ENCODE measurements at regions not wholly inside any gene's neighbourhood (a gene's known extent, or its start where the extent isn't known, plus 50 kb on each side); places are given as distances from the start of the nearest gene placed in this dataset.

DNA sequence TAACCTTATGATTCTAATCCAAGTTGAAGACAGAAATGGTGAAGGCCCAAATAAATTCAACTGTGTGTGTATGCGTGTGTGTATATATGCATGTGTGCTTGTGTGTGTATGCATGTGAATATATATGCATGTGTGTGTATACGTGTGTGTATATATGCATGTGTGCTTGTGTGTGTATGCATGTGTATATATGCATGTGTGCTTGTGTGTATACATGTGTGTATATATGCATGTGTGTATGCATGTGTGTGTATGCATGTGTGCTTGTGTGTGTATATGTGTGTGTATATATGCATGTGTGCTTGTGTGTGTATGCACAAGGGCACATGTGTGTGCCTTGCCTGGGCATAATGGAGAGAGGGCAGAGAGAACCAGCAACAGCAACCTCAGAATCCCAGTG, 184.7 kb upstream of the PLPP4 start:
- no peak for DNase-seq (ENCODE audit: low read depth in 3 of 3, low spot score in 2 of 3)

DNA sequence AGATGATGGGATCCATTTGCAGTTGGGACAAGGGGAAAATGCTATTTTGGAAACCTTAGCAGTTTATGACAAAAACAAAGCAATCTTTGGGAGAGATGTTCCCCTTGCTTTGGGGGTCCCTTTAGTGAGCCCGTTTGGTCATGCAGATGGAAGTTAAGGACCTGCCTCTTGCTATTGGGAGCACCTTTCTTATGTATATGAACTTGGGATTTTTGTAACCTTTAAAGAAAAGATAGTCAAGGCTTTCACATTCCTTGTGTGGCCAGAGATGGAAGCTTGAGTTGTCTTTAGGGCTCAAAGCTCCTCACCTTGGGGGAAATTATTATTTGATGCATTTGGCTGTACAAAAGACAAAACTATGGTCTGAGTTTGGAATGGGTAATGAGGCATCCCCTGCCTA, 179.0 kb upstream of the PLPP4 start:
- no peak for DNase-seq (ENCODE audit: low read depth in 3 of 3, low spot score in 2 of 3)

DNA sequence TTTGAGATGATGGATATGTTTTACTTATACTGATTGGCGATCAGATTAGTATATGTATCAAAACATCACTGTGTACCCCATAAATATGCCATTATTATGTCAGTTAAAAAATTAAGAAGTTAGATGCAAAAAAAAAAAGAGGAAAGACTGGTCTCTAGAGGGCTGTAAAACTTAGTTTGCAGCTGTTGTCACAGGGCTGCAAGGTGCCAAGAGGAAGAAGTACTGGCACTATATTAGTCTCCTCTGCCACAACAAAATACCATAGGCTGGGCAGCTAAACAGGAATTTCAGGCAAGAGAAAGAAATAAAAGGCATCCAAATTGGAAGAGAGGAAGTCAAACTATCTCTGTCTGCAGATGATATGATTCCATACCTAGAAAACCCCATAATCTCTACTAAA, 177.8 kb upstream of the PLPP4 start:
- no peak for DNase-seq (ENCODE audit: low read depth in 3 of 3, low spot score in 2 of 3)

DNA sequence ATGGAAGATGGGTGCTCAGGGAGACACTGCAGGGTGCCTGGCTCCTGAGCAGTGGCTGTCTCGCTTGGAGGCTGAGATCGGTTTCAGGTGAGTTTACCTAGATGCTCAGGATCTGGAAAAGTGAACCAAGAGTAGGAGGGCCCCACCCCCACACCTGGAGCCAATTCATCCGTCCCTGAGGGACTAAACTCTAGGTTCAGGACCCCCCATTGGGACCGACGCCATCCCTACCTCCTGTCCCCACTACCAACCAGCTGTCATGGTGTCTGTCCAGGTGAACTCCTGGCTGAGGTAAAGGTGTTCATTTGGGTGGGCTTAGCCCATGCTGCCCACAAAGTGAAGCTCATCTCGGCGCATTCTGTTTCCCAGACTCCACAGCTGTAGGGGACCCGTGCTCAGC, 174.6 kb upstream of the PLPP4 start:
- no peak for DNase-seq (ENCODE audit: low read depth in 3 of 3, low spot score in 2 of 3)

DNA sequence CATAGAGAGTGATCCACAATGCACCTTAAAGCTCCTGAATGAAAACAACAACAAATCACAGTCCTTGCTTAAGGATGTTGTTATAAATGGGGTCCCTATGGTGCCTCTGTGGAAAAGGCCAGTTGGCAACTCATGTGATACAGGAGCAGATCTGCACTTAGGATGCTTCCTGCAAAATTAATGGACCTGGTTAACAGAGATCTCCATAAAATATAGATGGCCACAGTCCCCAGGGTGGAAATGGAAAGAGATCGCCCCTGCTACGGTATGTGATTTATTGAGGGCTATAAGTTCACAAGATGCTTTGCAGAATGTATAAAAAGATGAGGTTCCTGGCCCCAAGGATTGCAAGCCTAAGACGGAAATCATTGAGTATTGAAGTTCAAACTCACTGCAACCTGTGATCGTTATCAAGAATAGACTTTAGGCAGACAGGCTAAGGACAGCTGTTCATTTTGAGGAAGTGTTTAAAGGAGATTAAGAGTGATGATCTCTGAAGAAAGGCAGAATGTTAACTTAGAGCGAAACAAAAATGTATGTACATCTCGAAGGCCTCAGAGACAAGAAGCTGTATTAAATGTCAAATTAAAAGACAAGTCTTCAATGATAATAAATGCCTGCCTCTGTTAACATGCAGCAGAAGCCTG, 174.1 kb upstream of the PLPP4 start:
- no peak for DNase-seq (ENCODE audit: low read depth in 3 of 3, low spot score in 2 of 3)

DNA sequence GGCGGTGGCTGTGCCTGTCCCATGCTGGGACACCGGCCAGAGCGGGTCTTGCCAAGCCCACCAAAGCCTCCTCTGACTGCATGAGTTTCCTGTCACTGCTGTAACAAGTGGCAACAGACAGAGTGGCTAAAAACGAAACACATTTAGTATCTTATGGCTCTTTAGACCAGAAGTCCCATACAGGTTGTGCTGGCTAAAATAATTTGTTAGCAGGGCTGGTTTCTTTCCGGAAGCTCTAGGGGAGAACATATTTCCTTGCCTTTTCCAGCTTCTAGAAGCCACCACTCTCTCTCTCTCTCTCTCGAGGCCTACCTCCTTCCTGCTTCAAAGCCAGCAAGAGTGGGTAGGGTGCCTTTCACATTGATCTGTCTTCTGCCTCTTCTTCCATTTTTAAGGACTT, 171.6 kb upstream of the PLPP4 start:
- DNase-seq (ENCODE audit: low read depth in 3 of 3, low spot score in 2 of 3), result no peak

DNA sequence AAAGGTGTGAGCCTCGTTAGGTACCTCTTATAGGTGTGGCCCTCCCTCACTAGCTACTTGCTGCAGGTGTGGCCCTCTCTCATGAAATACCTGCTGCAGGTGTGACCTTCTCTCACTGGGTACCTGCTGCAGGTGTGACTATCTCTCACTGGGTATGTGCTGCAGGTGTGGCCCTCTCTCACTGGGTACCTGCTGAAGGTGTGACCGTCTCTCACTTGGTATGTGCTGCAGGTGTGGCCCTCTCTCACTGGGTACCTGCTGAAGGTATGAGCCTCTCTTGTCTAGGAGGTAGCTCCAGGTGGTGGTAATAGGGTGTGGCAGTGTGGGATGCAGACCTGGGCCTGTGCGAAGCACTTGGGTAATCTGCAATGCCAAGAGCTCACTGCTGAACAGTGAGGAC, 170.7 kb upstream of the PLPP4 start:
- DNase-seq (ENCODE audit: low read depth in 3 of 3, low spot score in 2 of 3), result no peak

DNA sequence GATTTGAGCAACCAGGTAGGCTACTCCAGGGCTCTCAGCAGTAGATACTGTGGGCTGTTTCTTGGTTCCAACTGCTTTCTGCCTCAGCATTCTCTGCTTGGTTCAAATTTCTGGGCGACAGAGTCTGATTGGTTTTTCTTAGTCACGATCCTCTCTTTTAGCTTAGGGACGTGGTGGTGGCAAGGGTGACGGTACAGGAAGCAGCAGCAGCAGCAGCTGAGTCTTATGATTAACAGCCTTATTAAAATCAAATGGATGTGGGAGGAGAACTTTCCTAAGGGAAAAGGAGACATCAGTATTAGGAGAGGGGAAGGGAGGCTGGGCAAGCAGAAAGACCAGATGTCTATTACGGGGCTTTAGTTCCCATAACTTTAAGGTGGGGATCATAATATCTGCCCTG, 156.5 kb upstream of the PLPP4 start:
- no peak for DNase-seq (ENCODE audit: low read depth in 3 of 3, low spot score in 2 of 3)

DNA sequence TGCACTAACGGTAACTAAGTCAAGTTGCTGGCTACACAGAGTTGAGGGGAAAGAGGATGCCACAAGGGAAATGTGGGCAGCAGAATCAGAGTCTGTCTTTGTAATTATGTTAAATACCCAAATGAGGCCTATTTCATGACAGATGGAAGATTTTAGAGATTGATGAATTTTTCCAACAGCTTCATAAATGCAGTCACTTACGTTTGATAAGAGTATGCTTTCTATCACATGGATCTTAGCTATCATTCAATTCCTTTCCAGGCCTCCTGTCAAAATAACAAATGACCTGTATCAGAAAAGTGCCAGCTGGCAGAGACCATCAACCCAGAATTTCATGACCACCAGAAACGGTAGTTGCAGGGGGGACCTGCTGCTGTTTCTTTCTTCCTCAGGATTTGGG, 148.4 kb upstream of the PLPP4 start:
- no peak for DNase-seq (ENCODE audit: low read depth in 3 of 3, low spot score in 2 of 3)

DNA sequence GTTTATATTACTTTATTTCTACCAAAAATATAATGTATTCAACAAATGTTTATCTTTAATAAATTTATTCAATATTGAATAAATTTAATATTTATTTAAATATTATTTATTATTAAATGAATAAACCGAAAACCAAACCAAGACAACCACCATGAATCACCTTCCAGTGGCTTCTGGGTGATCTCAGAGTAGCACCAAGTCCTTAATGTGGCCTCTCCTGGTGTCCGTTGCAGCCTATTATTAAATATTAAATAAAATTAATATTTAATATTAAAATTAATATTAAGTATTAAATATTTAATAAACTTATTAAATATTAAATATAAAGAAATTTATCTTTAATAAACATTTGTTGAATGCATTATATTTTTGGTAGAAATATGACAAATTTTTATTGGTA, 143.3 kb upstream of the PLPP4 start:
- no peak for DNase-seq (ENCODE audit: low read depth in 3 of 3, low spot score in 2 of 3)

DNA sequence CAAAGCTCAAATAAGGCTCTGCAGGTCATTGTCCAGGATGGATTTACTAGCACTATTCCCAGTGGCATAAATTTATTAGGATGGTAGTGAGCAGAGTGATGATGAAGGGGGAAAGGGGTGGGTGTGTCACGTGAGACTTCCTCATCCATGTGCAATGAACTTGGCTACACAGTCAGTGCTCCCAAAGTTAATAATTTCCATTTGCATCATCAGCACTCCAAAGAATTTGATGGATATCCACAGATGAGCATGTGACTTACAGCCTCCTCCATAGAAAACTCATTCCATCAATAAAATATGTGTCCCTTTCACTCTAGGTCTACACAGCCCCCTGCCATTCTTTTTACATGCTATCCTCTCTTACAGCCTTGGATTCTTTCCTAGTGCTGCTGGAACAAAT, 142.6 kb upstream of the PLPP4 start:
- no peak for DNase-seq (ENCODE audit: low read depth in 3 of 3, low spot score in 2 of 3)

DNA sequence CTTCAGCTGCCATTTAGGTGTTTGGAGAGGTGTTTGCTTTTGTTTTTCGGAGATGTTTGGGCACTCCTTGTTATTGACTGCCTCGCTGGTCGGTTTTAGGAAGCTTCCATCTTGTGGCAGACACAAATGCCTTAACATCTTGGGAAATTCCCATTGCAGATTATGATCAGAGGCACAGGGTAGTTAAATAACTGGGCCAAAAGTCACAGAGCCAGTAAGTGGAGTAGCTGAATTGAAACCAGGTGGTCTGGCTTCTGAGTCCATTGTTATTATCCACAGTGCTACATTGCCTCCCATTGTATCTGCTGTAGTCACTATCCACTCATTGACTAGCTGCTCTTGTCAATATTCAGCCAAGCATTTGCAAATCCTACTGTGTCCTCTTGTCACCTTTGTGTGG, 138.2 kb upstream of the PLPP4 start:
- no peak for DNase-seq (ENCODE audit: low read depth in 3 of 3, low spot score in 2 of 3)

DNA sequence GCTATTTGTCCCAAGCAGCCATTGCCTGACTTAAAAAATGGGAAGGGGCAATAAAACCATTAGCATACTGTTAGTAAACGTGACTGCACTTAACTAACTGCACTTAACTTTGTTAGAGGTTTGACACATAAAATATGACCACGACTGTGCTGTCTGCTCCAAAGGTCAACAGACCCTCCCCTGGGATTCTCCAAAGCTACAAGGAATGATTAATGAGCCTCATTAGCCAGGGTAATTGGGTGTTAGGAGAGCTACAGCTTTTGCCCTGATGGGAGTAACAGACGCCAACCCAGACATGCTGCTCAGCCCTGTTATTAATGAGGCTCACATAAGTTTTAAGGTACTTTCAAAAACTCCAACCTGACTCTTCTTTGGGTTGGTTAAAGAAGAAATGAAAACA, 129.4 kb upstream of the PLPP4 start:
- peak; percentile 16 to 36 (median 29) for DNase-seq (ENCODE audit: low read depth in 3 of 3, low spot score in 2 of 3)

DNA sequence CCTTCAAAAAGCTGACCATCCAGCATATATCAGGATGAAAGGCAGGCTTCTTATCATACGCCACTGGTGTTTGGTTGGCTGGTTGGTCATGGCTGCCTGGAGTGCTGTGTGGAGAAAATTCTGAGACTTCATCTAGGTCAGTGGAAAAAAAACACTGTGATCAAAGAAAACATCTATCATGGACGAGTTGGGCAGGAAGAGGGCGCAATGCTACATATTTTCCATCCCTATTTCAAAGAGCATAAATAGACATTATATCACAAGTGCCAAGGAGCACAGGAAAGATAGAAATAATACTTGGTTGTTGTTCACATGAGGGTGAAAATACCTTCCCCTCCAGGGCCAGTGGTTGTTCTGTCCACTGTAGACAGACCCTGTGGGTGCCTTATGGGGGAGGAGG, 128.4 kb upstream of the PLPP4 start:
- DNase-seq (ENCODE audit: low read depth in 3 of 3, low spot score in 2 of 3), result no peak

DNA sequence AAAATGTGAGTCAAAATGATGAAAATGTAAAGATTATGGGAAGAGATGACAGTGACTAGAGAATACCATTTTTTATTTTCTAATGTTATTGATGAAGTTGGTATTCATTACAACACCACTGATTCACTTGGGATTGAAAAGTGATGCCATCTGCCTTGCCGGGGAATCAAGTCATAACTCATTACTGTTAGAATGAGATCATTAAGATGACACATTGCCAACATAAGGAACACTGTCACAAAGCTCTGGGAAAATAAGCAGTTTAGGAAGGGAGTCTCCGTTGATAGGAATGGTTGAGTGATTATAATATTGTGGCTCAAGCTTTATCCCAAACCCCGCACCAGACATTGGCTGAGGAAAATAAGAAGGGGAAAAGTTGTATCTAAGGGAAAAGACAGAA, 121.5 kb upstream of the PLPP4 start:
- DNase-seq (ENCODE audit: low read depth in 3 of 3, low spot score in 2 of 3), result no peak

DNA sequence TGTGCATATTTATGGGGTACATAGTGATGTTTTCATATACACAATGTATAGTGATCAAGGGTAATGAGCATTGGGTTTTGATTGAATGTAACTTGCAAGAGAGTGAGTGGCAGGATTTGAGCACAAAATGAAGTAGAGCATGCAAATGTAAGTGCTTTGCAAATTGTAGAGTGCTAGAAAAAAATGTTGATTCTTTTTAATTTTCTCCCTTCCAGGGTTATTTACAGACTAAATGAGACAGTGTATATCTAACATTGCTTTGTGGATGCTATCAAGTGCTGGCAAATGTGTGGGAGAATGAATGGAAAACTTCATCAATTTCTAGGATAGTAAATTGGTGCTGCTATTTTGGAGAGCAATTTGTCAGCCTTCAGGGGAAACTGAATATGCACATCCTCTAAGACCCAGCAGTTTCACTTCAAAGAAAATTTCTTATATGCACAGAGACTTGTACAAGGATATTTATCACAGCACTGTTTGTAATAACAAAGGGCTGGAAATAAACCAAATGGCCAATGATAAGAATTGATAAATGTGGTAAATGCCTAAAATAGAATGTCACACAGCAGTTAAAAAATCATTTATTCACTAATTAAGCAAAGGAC, 120.6 kb upstream of the PLPP4 start:
- no peak for DNase-seq (ENCODE audit: low read depth in 3 of 3, low spot score in 2 of 3)

DNA sequence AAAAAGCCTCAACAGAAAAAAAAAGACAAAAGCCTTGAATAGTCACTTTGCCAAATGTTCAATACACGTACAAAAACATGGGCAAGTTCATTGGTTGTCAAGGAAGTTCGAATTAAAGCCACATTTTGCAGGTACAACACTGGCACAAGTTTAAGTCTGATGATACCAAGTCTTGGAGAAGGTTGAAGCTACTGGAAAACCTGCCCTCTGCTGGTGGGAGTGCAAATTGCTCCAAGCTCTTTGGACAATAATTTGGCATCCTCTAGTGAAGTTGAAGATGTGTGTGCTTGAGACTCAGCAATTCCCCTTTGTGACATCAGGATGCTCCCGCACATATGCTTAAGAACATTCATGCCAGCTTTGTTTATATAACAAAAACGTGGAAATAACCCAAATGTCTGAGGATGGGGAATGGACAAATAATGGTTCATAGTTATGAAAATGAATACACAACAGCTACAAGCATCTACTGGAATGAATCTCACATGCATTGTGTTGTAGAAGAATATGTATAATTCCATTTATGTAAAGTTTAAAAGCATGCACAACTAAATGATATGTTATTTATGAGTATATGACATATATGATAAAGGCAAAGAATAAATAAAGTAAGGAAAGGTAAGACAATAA, 120.0 kb upstream of the PLPP4 start:
- DNase-seq (ENCODE audit: low read depth in 3 of 3, low spot score in 2 of 3), result peak; percentile 12 to 38 (median 13)

DNA sequence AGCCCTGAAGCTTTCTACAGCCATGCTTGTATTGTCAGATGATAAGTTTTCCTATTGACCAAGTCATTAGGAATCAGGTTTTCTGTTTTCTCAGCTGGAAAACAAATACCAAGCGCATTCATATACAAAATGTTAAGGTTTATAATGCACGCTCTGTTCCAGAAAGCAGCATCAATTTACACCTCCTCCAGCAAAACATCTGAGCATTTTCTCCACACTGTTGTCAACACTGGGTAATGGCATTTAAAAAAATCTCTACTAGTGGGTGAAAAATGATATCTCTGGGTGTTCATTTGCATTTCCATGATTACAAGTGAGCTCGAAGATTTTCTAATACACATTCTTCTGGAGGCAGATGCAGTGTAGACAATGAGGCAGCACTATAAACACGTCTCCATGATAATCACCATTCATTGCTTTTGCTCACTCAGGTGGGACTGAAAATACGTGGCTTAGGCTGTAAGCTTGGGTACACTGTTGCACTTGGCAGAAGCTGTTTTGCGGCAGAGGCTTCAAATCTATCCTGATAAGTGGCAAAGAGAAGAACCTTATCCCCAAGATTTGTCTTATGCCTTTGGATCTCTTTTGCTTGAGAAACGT, 114.8 kb upstream of the PLPP4 start:
- no peak for DNase-seq (ENCODE audit: low read depth in 3 of 3, low spot score in 2 of 3)

DNA sequence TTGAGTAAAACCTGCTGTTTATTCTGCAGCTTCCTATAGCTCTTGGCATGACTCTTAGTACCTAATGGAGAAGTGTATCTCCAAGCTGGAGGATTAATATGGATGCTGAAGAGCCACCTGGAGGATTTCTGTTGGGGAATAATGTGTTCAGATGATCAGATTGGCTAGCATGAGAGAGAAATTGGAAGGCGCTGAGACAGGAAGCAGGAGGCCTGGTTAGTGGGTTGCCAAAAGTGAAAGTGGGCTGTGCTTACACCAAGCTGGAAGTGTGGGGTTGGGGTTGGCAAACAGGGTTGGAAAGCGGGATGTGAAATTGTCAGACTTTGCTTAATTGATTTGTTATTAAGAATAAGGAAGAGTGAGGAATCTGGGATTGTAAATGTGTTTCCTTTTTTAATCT, 111.8 kb upstream of the PLPP4 start:
- DNase-seq (ENCODE audit: low read depth in 3 of 3, low spot score in 2 of 3), result no peak

DNA sequence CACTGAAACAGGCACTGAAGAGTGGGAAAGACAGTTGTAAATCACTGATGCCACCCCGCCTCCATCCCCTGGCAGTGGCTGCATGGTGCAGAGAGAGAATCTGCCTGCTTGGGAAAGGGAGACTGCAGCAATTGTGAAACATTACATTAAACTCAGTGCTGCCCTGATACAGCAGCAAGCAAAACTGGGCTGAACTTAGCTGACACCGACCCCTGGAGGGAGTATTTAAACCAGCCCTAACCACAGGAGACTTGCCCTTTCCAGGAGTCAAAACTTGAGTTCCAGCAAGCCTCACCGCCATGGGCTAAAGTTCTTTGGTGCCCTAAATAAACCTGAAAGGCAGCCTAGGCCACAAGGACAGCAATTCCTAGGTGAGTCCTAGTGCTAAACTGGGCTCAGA, 109.4 kb upstream of the PLPP4 start:
- no peak for DNase-seq (ENCODE audit: low read depth in 3 of 3, low spot score in 2 of 3)

DNA sequence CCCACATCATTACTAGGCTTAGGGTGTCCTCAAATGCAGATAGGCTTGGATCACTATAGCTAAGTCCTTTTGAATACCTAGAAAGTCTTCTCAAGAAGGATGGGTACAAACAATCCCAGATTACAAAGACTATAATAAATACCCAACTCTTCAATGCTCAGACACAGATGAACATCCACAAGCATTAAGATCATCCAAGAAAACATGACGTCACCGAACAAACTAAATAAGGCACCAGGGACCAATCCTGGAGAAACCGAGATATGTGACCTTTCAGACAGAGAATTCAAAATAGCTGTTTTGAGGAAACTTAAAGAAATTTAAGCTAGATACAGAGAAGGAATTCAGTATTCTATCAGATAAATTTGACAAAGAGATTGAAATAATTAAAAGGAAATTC, 108.0 kb upstream of the PLPP4 start:
- no peak for DNase-seq (ENCODE audit: low read depth in 3 of 3, low spot score in 2 of 3)

DNA sequence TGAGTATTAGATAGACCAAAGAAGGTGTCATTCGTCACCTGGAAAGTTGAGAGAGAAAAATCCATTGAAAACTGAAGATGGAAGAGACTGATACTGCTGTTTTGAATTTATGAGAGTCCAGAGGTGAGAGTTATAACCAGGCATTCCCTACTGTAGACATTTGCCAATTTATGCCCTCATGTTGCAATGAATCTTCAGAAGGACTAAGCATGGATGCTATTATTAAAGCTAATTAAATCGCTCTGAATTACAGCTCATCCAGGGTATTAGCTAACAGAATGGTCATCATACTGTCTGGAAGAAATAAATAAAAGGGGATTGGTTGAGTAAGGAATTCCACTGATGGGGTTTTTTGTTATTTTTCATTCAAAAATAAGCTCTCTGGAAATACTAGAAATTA, 101.6 kb upstream of the PLPP4 start:
- DNase-seq (ENCODE audit: low read depth in 3 of 3, low spot score in 2 of 3), result no peak

Measured in right renal cortex interstitium (tissue), 3 donors.